ENCODE measurements at regions not wholly inside any gene's neighbourhood (a gene's known extent, or its start where the extent isn't known, plus 50 kb on each side); places are given as distances from the start of the nearest gene placed in this dataset.
A peak's percentile ranks its signal among the peaks of the same experiment; 100 is the strongest.

GRCh38 chr3:72536878-72537267, 311.4 kb downstream of the SHQ1 start:
- Histone ChIP-seq H2BK12ac (ENCODE audit: low read depth, low read length) (0 out of 2 replicates have a peak overlapping the region, but pooled peaks have one; percentile 60), H3K56ac (replicated peaks; ENCODE audit: insufficient read length, low read depth, low read length) (no peak overlapping the region), H3K79me2 (ENCODE audit: control insufficient read depth in 1 of 2, insufficient read depth in 2 of 2, low read length in 2 of 2) (no peaks in the 10 kb centered on the region), H3K9ac (replicated peaks in 1 of 4; ENCODE audit: extremely low read depth in 1 of 4, low read depth in 3 of 4, low read length in 3 of 4) (no peak overlapping the region), H2BK15ac (ENCODE audit: low read length) (no peak overlapping the region), H2AFZ (ENCODE audit: low read length) (no peak overlapping the region), H3K36me3 (ENCODE audit: control insufficient read depth in 2 of 4, insufficient read depth in 4 of 4, low read length in 3 of 4) (no peaks in the 10 kb centered on the region), H3K4me3 (ENCODE audit: extremely low read depth in 1 of 4, insufficient read depth in 2 of 4, low read depth in 3 of 4, low read length in 4 of 4) (no peak overlapping the region), H3K27ac (ENCODE audit: low read depth, low read length) (no peak overlapping the region), H2AK5ac (ENCODE audit: low read depth, low read length) (no peak overlapping the region), H3K18ac (ENCODE audit: extremely low read depth, low read length) (0 out of 2 replicates have a peak overlapping the region, but pooled peaks have one; percentile 38), H3K9me3 (ENCODE audit: insufficient read depth in 2 of 2, low read depth in 1 of 2, low read length in 1 of 2) (peaks cover 0 to 3% of the 10 kb centered on the region in 2 experiments; a peak in 1 of 4 replicates), H2BK120ac (replicated peaks; ENCODE audit: low read depth, low read length) (no peak overlapping the region), H3K23ac (ENCODE audit: insufficient read length) (no peak overlapping the region), H3K14ac (ENCODE audit: insufficient read length) (no peak overlapping the region), H3K4me1 (replicated peaks in 1 of 4; ENCODE audit: control insufficient read depth in 3 of 4, insufficient read depth in 4 of 4, low read length in 3 of 4) (peaks cover 4 to 8% (median 7%) of the 10 kb centered on the region in 4 experiments; a peak in 6 of 7 replicates), H3K4ac (replicated peaks; ENCODE audit: insufficient read length, low read depth, low read length) (no peak overlapping the region), H3K79me1 (ENCODE audit: low read depth, low read length) (no peaks in the 10 kb centered on the region), H3K27me3 (replicated peaks in 1 of 4; ENCODE audit: control insufficient read depth in 3 of 4, extremely low read depth in 1 of 4, insufficient read depth in 3 of 4, low read length in 3 of 4) (peaks cover 0 to 8% (median 2%) of the 10 kb centered on the region in 4 experiments; a peak in 4 of 7 replicates), H3K23me2 (ENCODE audit: low read depth, low read length) (peaks cover 8% of the 10 kb centered on the region; the same call in 1 of the 2 replicates), H4K8ac (ENCODE audit: extremely low read depth, insufficient read depth, low read length) (no peak overlapping the region), H4K5ac (ENCODE audit: insufficient read length, low read depth, low read length) (no peak overlapping the region), H2BK20ac (ENCODE audit: low read length) (no peak overlapping the region), H3K4me2 (ENCODE audit: insufficient read depth in 1 of 2, low read depth in 2 of 2, low read length in 2 of 2) (no peak overlapping the region; a peak in 1 of 4 replicates), H4K91ac (replicated peaks; ENCODE audit: insufficient read length, low read length) (no peak overlapping the region), H2BK5ac (ENCODE audit: low read depth, low read length) (no peak overlapping the region), H4K20me1 (replicated peaks in 1 of 2; ENCODE audit: control insufficient read depth in 1 of 2, insufficient read depth in 2 of 2, low read length in 2 of 2) (no peaks in the 10 kb centered on the region)
- ChIA-PET CTCF (ENCODE audit: partially characterized antibody) (interaction anchor here (0.8 to 0.9 kb wide), 2 partner anchors 314 to 580 kb away, joined by 3 read pairs; no protein-coding TSS in a partner anchor), POLR2A (ENCODE audit: partially characterized antibody) (no interaction called here)
- 86% methylated on average over 8 of the region's 8 CpGs; no CpG with 5 or more reads in 1 of the 2 experiments for WGBS, 2 experiments (ENCODE audit: extremely low coverage in 1 of 2, insufficient coverage in 1 of 2, insufficient read length in 1 of 2, insufficient replicate concordance in 2 of 2, low coverage in 1 of 2, low lambda C conversion rate in 2 of 2, missing lambda C conversion rate in 1 of 2)
- DNase-seq (ENCODE audit: low read depth in 1 of 2, low spot score in 2 of 2), result no peak
- no peak for FAIRE-seq
- no peak for TF ChIP-seq KDM5A (IDR thresholded peaks at IDR 0.05; ENCODE audit: low read length)
- TF ChIP-seq CEBPB (IDR thresholded peaks at IDR 0.05; ENCODE audit: low read depth, low read length), result no peak

Measured in H1 (cell line).